SK-N-SH treated with all-trans-retinoic acid at 6 μM for 48 hours (cell line): ENCODE measurements at regions not wholly inside any gene's neighbourhood (a gene's known extent, or its start where the extent isn't known, plus 50 kb on each side); places are given as distances from the start of the nearest gene placed in this dataset.
"Not testable (repeated sequence)": the region's sequence is repeated elsewhere in the genome, so short reads cannot be mapped to it uniquely, and the experiment has no call there.

ENCODE experiments used
- ATAC-seq: fragments of 200-7000 bp; cut with Tn5 transposase; 3 replicates; pipeline ENCODE4 v1.9.1; 2020; ENCODE audit warnings: mild to moderate bottlenecking, moderate library complexity
- ARNTL ChIP-seq: fragments of 450-650 bp; formaldehyde crosslinking; IDR thresholded peaks from 2 replicates; pipeline ENCODE4 v1.5.0; 2020; ENCODE audit warnings: low read depth, mild to moderate bottlenecking, moderate library complexity, borderline replicate concordance
- BACH2 ChIP-seq: fragments of 250-450 bp; sonication (Bioruptor Pico); IDR thresholded peaks from 2 replicates; pipeline ENCODE4 v1.9.0; 2021; ENCODE audit warnings: mild to moderate bottlenecking, borderline replicate concordance
- CREB5 ChIP-seq: fragments of 250-450 bp; sonication (Bioruptor Pico); IDR thresholded peaks from 2 replicates; pipeline ENCODE4 v1.5.1; 2020; ENCODE audit warnings: low read depth, mild to moderate bottlenecking, moderate library complexity
- CSDC2 ChIP-seq: fragments of 250-450 bp; sonication (Bioruptor Pico); IDR thresholded peaks from 2 replicates; pipeline ENCODE4 v1.5.0; 2020; ENCODE audit warnings: mild to moderate bottlenecking, moderate library complexity
- CSRNP3 ChIP-seq: fragments of 250-450 bp; sonication (Bioruptor Pico); IDR thresholded peaks from 2 replicates; pipeline ENCODE4 v1.5.1; 2021; ENCODE audit warnings: mild to moderate bottlenecking, moderate library complexity
- ESRRG ChIP-seq: fragments of 250-450 bp; sonication (Bioruptor Pico); IDR thresholded peaks from 2 replicates; pipeline ENCODE4 v1.6.1; 2021; ENCODE audit warnings: mild to moderate bottlenecking
- GLIS3 ChIP-seq: fragments of 250-450 bp; sonication (Bioruptor Pico); IDR thresholded peaks from 2 replicates; pipeline ENCODE4 v1.5.0; 2020; ENCODE audit warnings: mild to moderate bottlenecking, moderate library complexity
- ISL1 ChIP-seq: fragments of 250-450 bp; sonication (Bioruptor Pico); IDR thresholded peaks from 2 replicates; pipeline ENCODE4 v2.1.2; 2022; ENCODE audit warnings: mild to moderate bottlenecking, moderate library complexity
- PATZ1 ChIP-seq: fragments of 250-450 bp; sonication (Bioruptor Pico); IDR thresholded peaks from 2 replicates; pipeline ENCODE4 v1.8.0; 2020; ENCODE audit warnings: mild to moderate bottlenecking, moderate library complexity, borderline replicate concordance
- PPARA ChIP-seq: fragments of 250-450 bp; sonication (Bioruptor Pico); IDR thresholded peaks from 2 replicates; pipeline ENCODE4 v1.5.0; 2020; ENCODE audit warnings: mild to moderate bottlenecking, borderline replicate concordance
- RARB ChIP-seq: fragments of 250-450 bp; sonication (Bioruptor Pico); IDR thresholded peaks from 2 replicates; pipeline ENCODE4 v1.8.0; 2021; ENCODE audit warnings: mild to moderate bottlenecking, moderate library complexity
- SNAI2 ChIP-seq: fragments of 250-450 bp; sonication (Bioruptor Pico); IDR thresholded peaks from 2 replicates; pipeline ENCODE4 v1.5.0; 2020; ENCODE audit warnings: mild to moderate bottlenecking, moderate library complexity
- TCF4 ChIP-seq: fragments of 250-450 bp; sonication (Bioruptor Pico); IDR thresholded peaks from 2 replicates; pipeline ENCODE4 v1.8.0; 2021; ENCODE audit warnings: mild to moderate bottlenecking, moderate library complexity, borderline replicate concordance
- TOX ChIP-seq: fragments of 250-450 bp; sonication (Bioruptor Pico); IDR thresholded peaks from 2 replicates; pipeline ENCODE4 v1.8.0; 2021; ENCODE audit warnings: mild to moderate bottlenecking, moderate library complexity, borderline replicate concordance
- TSHZ2 ChIP-seq: fragments of 250-450 bp; sonication (Bioruptor Pico); IDR thresholded peaks from 2 replicates; pipeline ENCODE4 v1.5.0; 2020; ENCODE audit warnings: mild to moderate bottlenecking, moderate library complexity
- ZC3H10 ChIP-seq: fragments of 250-450 bp; sonication (Bioruptor Pico); IDR thresholded peaks from 2 replicates; pipeline ENCODE4 v1.5.1; 2021; ENCODE audit warnings: mild to moderate bottlenecking, moderate library complexity
- ZFP3 ChIP-seq: fragments of 250-450 bp; sonication (Bioruptor Pico); IDR thresholded peaks from 2 replicates; pipeline ENCODE4 v1.5.0; 2020; ENCODE audit warnings: mild to moderate bottlenecking, moderate library complexity
- ZFP30 ChIP-seq: fragments of 450-650 bp; formaldehyde crosslinking; IDR thresholded peaks from 2 replicates; pipeline ENCODE4 v1.5.0; 2022; ENCODE audit warnings: mild to moderate bottlenecking, moderate library complexity
- ZNF565 ChIP-seq: fragments of 450-650 bp; formaldehyde crosslinking; conservative IDR thresholded peaks from 2 replicates; pipeline ENCODE4 v1.5.0; 2020; ENCODE audit warnings: low read depth, mild to moderate bottlenecking, moderate library complexity
- ZNF70 ChIP-seq: fragments of 450-650 bp; formaldehyde crosslinking; IDR thresholded peaks from 2 replicates; pipeline ENCODE4 v1.5.0; 2020; ENCODE audit warnings: mild to moderate bottlenecking, moderate library complexity
- TF ChIP-seq, protein P1 (sequence below): fragments of 250-450 bp; sonication (Bioruptor Pico); IDR thresholded peaks from 2 replicates; pipeline ENCODE4 v1.8.0; 2021; ENCODE audit warnings: low read depth, mild to moderate bottlenecking, moderate library complexity, borderline replicate concordance

DNA sequence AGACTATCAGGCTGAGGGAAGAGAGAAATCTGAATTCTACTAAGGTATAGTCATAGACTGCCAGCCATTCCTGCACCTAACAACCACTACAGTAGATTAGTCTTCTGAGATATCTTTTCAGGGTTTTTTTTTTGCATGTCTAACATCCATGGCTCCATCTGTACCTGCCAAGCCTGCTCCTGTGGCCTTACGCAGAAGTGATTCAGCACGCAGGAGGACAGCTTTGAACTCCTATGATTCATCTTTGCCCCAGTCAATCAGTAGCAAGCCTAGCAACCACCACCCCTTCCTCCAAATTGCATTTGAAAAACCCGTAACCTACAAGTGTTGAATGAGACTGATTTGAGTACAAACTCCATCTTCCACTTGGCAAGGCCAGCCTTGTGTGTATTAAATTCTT lies 520.7 kb upstream of the HS3ST1 start:
- no peak for TF ChIP-seq CREB5 (CRISPR knock-in tag)
- no peak for TF ChIP-seq CSRNP3 (CRISPR knock-in tag)
- no peak for TF ChIP-seq ESRRG (CRISPR knock-in tag)
- TF ChIP-seq, protein P1, sequence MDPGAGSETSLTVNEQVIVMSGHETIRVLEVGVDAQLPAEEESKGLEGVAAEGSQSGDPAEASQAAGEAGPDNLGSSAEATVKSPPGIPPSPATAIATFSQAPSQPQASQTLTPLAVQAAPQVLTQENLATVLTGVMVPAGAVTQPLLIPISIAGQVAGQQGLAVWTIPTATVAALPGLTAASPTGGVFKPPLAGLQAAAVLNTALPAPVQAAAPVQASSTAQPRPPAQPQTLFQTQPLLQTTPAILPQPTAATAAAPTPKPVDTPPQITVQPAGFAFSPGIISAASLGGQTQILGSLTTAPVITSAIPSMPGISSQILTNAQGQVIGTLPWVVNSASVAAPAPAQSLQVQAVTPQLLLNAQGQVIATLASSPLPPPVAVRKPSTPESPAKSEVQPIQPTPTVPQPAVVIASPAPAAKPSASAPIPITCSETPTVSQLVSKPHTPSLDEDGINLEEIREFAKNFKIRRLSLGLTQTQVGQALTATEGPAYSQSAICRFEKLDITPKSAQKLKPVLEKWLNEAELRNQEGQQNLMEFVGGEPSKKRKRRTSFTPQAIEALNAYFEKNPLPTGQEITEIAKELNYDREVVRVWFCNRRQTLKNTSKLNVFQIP (CRISPR knock-in tag) = no peak
- TF ChIP-seq ZC3H10 (CRISPR knock-in tag) = no peak
- no peak for TF ChIP-seq GLIS3 (CRISPR knock-in tag)
- no peak for TF ChIP-seq BACH2 (CRISPR knock-in tag)
- TF ChIP-seq ZNF565 = no peak
- no peak for TF ChIP-seq ZNF70 (CRISPR knock-in tag)
- no peak for TF ChIP-seq TOX (CRISPR knock-in tag)
- no peak for TF ChIP-seq ISL1
- TF ChIP-seq TSHZ2 (CRISPR knock-in tag) = no peak
- no peak for TF ChIP-seq SNAI2 (CRISPR knock-in tag)
- no peak for TF ChIP-seq PPARA
- no peak for TF ChIP-seq ZFP30 (CRISPR knock-in tag)
- TF ChIP-seq ARNTL (CRISPR knock-in tag) = no peak
- TF ChIP-seq TCF4 (CRISPR knock-in tag) = no peak
- TF ChIP-seq PATZ1 (CRISPR knock-in tag) = no peak
- TF ChIP-seq, all 23 proteins: peak for 0
- ATAC-seq = no peak

DNA sequence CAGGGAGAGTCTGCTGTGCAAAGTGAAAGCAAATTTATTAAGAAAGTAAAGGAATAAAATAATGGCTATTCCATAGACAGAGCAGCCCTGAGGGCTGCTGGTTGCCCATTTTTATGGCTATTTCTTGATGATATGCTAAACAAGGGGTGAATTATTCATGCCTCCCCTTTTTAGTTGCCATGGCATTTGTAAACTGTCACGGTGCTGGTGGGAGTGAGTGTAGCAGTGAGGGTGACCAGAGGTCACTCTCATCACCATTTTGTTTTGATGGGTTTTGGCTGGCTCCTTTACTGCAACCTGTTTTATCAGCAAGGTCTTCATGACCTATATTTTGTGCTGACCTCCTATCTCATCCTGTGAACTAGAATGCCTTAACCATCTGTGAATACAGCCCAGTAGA lies 518.9 kb upstream of the HS3ST1 start:
- not testable (repeated sequence) for ATAC-seq

DNA sequence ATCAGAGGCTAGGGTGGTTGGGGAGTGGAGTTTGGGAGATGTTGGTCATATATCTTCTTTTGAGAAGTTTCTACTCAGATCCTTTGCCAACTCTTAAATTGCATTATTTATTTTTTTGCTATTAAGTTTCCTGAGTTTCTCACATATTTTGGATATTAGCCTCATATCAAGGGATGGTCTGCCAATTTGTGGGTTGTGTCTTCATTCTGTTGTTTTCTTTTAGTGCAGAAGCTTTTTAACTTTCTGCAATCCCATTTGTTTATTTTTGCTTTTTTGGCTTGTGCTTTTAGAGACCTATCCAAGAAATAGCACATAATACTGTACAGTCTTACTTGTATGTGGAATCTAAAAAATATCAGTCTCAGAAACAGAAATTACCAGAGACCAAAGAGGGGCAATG lies 509.2 kb upstream of the HS3ST1 start:
- TF ChIP-seq ZFP3 (CRISPR knock-in tag) = no peak
- TF ChIP-seq ZC3H10 (CRISPR knock-in tag) = no peak
- TF ChIP-seq TOX (CRISPR knock-in tag) = no peak
- TF ChIP-seq TCF4 (CRISPR knock-in tag) = no peak
- no peak for TF ChIP-seq PATZ1 (CRISPR knock-in tag)
- TF ChIP-seq ZFP30 (CRISPR knock-in tag) = no peak
- no peak for TF ChIP-seq ZNF565
- no peak for TF ChIP-seq RARB (CRISPR knock-in tag)
- no peak for TF ChIP-seq CREB5 (CRISPR knock-in tag)
- TF ChIP-seq BACH2 (CRISPR knock-in tag) = no peak
- TF ChIP-seq PPARA = no peak
- no peak for TF ChIP-seq CSDC2 (CRISPR knock-in tag)
- no peak for ATAC-seq
